ENCODE measurements at regions not wholly inside any gene's neighbourhood (a gene's known extent, or its start where the extent isn't known, plus 50 kb on each side); places are given as distances from the start of the nearest gene placed in this dataset.

DNA sequence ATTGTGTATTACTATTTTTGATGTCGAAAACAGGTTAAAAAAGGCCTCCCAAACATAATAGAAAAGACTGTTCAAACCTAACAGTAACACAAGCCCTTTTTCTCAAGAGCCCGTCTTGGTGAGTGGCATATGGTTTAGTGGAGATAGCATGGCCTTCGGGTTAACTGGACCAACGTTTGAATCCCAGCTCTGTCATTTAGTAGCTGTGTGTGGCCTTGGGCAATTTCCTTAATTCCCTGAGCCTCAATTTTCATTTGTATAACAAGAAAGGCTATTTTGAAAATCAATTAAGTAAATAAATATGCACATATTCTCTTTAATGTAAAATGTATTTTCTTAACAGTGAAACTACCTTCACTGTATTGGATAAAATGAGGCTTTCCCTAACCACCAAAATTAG, 62.3 kb downstream of the HELT start:
- Histone ChIP-seq H3K4me2 (ENCODE audit: control insufficient read depth, extremely low read depth, insufficient read depth, low read depth, low read length) (no peak overlapping the region), H3K27ac (ENCODE audit: control insufficient read depth, insufficient read depth, low read length) (no peak overlapping the region), H3K36me3 (ENCODE audit: control insufficient read depth in 2 of 2, extremely low read depth in 1 of 2, insufficient read depth in 2 of 2, low read length in 2 of 2) (no peaks in the 10 kb centered on the region), H3K9me1 (ENCODE audit: control insufficient read depth, extremely low read depth, insufficient read depth, low read length) (no peaks in the 10 kb centered on the region), H3K27me3 (ENCODE audit: control insufficient read depth, extremely low read depth, insufficient read depth, low read length) (no peaks in the 10 kb centered on the region), H3K9ac (ENCODE audit: control insufficient read depth, extremely low read depth, insufficient read depth, low read length) (no peak overlapping the region), H2AFZ (ENCODE audit: control insufficient read depth, low read length) (no peak overlapping the region), H3K4me3 (ENCODE audit: control insufficient read depth in 2 of 3, extremely low read depth in 1 of 3, insufficient read depth in 2 of 3, low read depth in 1 of 3, low read length in 3 of 3) (no peak overlapping the region), H4K20me1 (ENCODE audit: control insufficient read depth, extremely low read depth, insufficient read depth, low read length) (no peaks in the 10 kb centered on the region), H3K9me3 (ENCODE audit: control insufficient read depth, low read depth, low read length) (no peaks in the 10 kb centered on the region), H3K4me1 (ENCODE audit: control insufficient read depth, extremely low read depth, insufficient read depth, low read length) (no peaks in the 10 kb centered on the region), H3K79me2 (ENCODE audit: control insufficient read depth, insufficient read depth, low read length) (no peaks in the 10 kb centered on the region)
- TF ChIP-seq EZH2 (IDR thresholded peaks at IDR 0.05; ENCODE audit: low read length): no peak
- TF ChIP-seq, protein P1, sequence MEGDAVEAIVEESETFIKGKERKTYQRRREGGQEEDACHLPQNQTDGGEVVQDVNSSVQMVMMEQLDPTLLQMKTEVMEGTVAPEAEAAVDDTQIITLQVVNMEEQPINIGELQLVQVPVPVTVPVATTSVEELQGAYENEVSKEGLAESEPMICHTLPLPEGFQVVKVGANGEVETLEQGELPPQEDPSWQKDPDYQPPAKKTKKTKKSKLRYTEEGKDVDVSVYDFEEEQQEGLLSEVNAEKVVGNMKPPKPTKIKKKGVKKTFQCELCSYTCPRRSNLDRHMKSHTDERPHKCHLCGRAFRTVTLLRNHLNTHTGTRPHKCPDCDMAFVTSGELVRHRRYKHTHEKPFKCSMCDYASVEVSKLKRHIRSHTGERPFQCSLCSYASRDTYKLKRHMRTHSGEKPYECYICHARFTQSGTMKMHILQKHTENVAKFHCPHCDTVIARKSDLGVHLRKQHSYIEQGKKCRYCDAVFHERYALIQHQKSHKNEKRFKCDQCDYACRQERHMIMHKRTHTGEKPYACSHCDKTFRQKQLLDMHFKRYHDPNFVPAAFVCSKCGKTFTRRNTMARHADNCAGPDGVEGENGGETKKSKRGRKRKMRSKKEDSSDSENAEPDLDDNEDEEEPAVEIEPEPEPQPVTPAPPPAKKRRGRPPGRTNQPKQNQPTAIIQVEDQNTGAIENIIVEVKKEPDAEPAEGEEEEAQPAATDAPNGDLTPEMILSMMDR (optimal IDR thresholded peaks at IDR 0.05 in 1 of 3, IDR thresholded peaks at IDR 0.05 in 1 of 3, conservative IDR thresholded peaks at IDR 0.05 in 1 of 3; ENCODE audit: extremely low read depth in 1 of 3, insufficient read depth in 2 of 3, low read length in 3 of 3): no peak
- no peak for FAIRE-seq
- dilution Hi-C loops (cut with MboI; ENCODE audit: extremely low pct_ligation_motif_present, low sequenced_read_pairs): no loop called here
- DNase-seq (ENCODE audit: low read depth, low spot score): no peak

GRCh38 chr4:185082561-185082960, 60.5 kb upstream of the SLC25A4 start:
- no peaks in the 10 kb centered on the region for H4K20me1 ChIP-seq (ENCODE audit: control insufficient read depth, extremely low read depth, insufficient read depth, low read length)
- no peak for FAIRE-seq
- dilution Hi-C loops (cut with MboI; ENCODE audit: extremely low pct_ligation_motif_present, low sequenced_read_pairs): no loop called here
- TF ChIP-seq, protein P1 (optimal IDR thresholded peaks at IDR 0.05 in 1 of 3, IDR thresholded peaks at IDR 0.05 in 1 of 3, conservative IDR thresholded peaks at IDR 0.05 in 1 of 3; ENCODE audit: extremely low read depth in 1 of 3, insufficient read depth in 2 of 3, low read length in 3 of 3): no peak
- TF ChIP-seq EZH2 (IDR thresholded peaks at IDR 0.05; ENCODE audit: low read length): no peak
- no peak overlapping the region for H3K4me2 ChIP-seq (ENCODE audit: control insufficient read depth, extremely low read depth, insufficient read depth, low read depth, low read length)
- H3K9me3 ChIP-seq (ENCODE audit: control insufficient read depth, low read depth, low read length): no peaks in the 10 kb centered on the region
- no peaks in the 10 kb centered on the region for H3K79me2 ChIP-seq (ENCODE audit: control insufficient read depth, insufficient read depth, low read length)
- H3K36me3 ChIP-seq (ENCODE audit: control insufficient read depth in 2 of 2, extremely low read depth in 1 of 2, insufficient read depth in 2 of 2, low read length in 2 of 2): no peaks in the 10 kb centered on the region
- no peak overlapping the region for H3K4me3 ChIP-seq (ENCODE audit: control insufficient read depth in 2 of 3, extremely low read depth in 1 of 3, insufficient read depth in 2 of 3, low read depth in 1 of 3, low read length in 3 of 3)
- DNase-seq (ENCODE audit: low read depth, low spot score): no peak
- H3K9ac ChIP-seq (ENCODE audit: control insufficient read depth, extremely low read depth, insufficient read depth, low read length): no peak overlapping the region
- no peak overlapping the region for H3K27ac ChIP-seq (ENCODE audit: control insufficient read depth, insufficient read depth, low read length)
- no peak overlapping the region for H2AFZ ChIP-seq (ENCODE audit: control insufficient read depth, low read length)
- no peaks in the 10 kb centered on the region for H3K9me1 ChIP-seq (ENCODE audit: control insufficient read depth, extremely low read depth, insufficient read depth, low read length)
- H3K4me1 ChIP-seq (ENCODE audit: control insufficient read depth, extremely low read depth, insufficient read depth, low read length): no peaks in the 10 kb centered on the region
- H3K27me3 ChIP-seq (ENCODE audit: control insufficient read depth, extremely low read depth, insufficient read depth, low read length): no peaks in the 10 kb centered on the region

Data from keratinocyte (primary cell).